ENCODE measurements at regions not wholly inside any gene's neighbourhood (a gene's known extent, or its start where the extent isn't known, plus 50 kb on each side); places are given as distances from the start of the nearest gene placed in this dataset.

DNA sequence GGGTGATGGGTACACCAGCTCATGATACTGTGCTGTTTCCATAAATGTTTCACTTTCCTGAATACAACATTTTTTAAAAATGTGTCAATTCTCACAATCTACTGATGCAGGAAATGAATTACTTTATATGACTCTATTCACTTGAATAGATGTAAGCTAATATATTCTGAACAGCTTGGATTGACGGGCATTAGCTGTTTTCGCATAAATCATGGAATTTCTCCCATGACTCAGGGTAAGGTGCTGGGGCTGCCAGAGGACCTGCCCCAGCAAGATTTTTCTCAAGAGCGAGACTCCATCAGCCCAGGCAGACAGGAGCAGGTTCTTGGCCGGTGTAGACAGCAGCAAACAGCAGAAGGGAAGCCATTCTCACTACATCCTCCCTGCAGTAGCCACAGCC lies 107.1 kb downstream of the PFKFB3 start:
- dilution Hi-C loops (cut with MboI; ENCODE audit: extremely low pct_ligation_motif_present, low sequenced_read_pairs) = no loop called here

More for the DNA sequence above, 107.1 kb downstream of the PFKFB3 start:
- Histone ChIP-seq H3K9ac (replicated peaks; ENCODE audit: extremely low read depth, insufficient read depth, low read length) (no peak overlapping the region), H3K4me1 (ENCODE audit: control insufficient read depth, extremely low read depth, insufficient read depth, low read length) (no peaks in the 10 kb centered on the region), H3K27me3 (ENCODE audit: control insufficient read depth in 2 of 2, insufficient read depth in 2 of 2, low read length in 2 of 2) (peaks cover 4% of the 10 kb centered on the region in 2 experiments), H2AFZ (ENCODE audit: low read depth, low read length) (no peak overlapping the region), H3K4me2 (ENCODE audit: insufficient read depth, low read length) (no peak overlapping the region), H3K27ac (ENCODE audit: insufficient read depth, low read depth, low read length) (no peak overlapping the region), H3K9me1 (replicated peaks; ENCODE audit: control insufficient read depth, extremely low read depth, insufficient read depth, low read length) (no peaks in the 10 kb centered on the region), H3K79me2 (ENCODE audit: control insufficient read depth, insufficient read depth, low read length) (no peaks in the 10 kb centered on the region), H3K36me3 (ENCODE audit: control insufficient read depth in 2 of 2, extremely low read depth in 1 of 2, insufficient read depth in 2 of 2, low read length in 2 of 2) (no peaks in the 10 kb centered on the region), H4K20me1 (replicated peaks; ENCODE audit: control insufficient read depth, extremely low read depth, insufficient read depth, low read length) (no peaks in the 10 kb centered on the region), H3K4me3 (replicated peaks in 1 of 3; ENCODE audit: insufficient read depth in 1 of 3, low read depth in 1 of 3, low read length in 3 of 3) (no peak overlapping the region), H3K9me3 (replicated peaks; ENCODE audit: control insufficient read depth, insufficient read depth, low read length) (no peaks in the 10 kb centered on the region)
- DNase-seq (ENCODE audit: low read depth, low spot score) (no peak), FAIRE-seq (no peak)
- intact Hi-C loops (cut with micrococcal nuclease) = no loop called here
- ChIA-PET POLR2A (no interaction called here), CTCF (no interaction called here)
- TF ChIP-seq, protein P1, sequence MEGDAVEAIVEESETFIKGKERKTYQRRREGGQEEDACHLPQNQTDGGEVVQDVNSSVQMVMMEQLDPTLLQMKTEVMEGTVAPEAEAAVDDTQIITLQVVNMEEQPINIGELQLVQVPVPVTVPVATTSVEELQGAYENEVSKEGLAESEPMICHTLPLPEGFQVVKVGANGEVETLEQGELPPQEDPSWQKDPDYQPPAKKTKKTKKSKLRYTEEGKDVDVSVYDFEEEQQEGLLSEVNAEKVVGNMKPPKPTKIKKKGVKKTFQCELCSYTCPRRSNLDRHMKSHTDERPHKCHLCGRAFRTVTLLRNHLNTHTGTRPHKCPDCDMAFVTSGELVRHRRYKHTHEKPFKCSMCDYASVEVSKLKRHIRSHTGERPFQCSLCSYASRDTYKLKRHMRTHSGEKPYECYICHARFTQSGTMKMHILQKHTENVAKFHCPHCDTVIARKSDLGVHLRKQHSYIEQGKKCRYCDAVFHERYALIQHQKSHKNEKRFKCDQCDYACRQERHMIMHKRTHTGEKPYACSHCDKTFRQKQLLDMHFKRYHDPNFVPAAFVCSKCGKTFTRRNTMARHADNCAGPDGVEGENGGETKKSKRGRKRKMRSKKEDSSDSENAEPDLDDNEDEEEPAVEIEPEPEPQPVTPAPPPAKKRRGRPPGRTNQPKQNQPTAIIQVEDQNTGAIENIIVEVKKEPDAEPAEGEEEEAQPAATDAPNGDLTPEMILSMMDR (IDR thresholded peaks at IDR 0.05; ENCODE audit: extremely low read depth in 1 of 2, insufficient read depth in 1 of 2, low read depth in 1 of 2, low read length in 2 of 2) = no peak
- TF ChIP-seq, protein P2, sequence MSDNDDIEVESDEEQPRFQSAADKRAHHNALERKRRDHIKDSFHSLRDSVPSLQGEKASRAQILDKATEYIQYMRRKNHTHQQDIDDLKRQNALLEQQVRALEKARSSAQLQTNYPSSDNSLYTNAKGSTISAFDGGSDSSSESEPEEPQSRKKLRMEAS (IDR thresholded peaks at IDR 0.05; ENCODE audit: insufficient read depth, insufficient read length) = no peak
- no peak for TF ChIP-seq GATA2 (IDR thresholded peaks at IDR 0.05; ENCODE audit: insufficient read depth, insufficient read length, low read depth, low read length)
- TF ChIP-seq POLR2A (IDR thresholded peaks at IDR 0.05; ENCODE audit: low read depth, low read length) = no peak
- TF ChIP-seq JUN (IDR thresholded peaks at IDR 0.05; ENCODE audit: borderline replicate concordance, insufficient read depth, insufficient read length, low read depth) = no peak
- TF ChIP-seq EZH2 (IDR thresholded peaks at IDR 0.05; ENCODE audit: borderline replicate concordance, low read depth, low read length, severe bottlenecking) = no peak
- TF ChIP-seq FOS (IDR thresholded peaks at IDR 0.05; ENCODE audit: borderline replicate concordance, insufficient read depth, low read length) = no peak
- TF ChIP-seq MYC (IDR thresholded peaks at IDR 0.05; ENCODE audit: low read depth, low read length) = no peak
- no peak for TF ChIP-seq POLR2AphosphoS5 (IDR thresholded peaks at IDR 0.05; ENCODE audit: insufficient read depth, low read depth, low read length)
- no TSS peak for BruUV-seq (replicated peaks)

Measured in endothelial cell of umbilical vein (primary cell).